ENCODE measurements at regions not wholly inside any gene's neighbourhood (a gene's known extent, or its start where the extent isn't known, plus 50 kb on each side); places are given as distances from the start of the nearest gene placed in this dataset.

- TF ChIP-seq TCF7 (CRISPR knock-in tag; IDR thresholded peaks at IDR 0.05; ENCODE audit: low read depth): no peak
- TF ChIP-seq, protein P1, sequence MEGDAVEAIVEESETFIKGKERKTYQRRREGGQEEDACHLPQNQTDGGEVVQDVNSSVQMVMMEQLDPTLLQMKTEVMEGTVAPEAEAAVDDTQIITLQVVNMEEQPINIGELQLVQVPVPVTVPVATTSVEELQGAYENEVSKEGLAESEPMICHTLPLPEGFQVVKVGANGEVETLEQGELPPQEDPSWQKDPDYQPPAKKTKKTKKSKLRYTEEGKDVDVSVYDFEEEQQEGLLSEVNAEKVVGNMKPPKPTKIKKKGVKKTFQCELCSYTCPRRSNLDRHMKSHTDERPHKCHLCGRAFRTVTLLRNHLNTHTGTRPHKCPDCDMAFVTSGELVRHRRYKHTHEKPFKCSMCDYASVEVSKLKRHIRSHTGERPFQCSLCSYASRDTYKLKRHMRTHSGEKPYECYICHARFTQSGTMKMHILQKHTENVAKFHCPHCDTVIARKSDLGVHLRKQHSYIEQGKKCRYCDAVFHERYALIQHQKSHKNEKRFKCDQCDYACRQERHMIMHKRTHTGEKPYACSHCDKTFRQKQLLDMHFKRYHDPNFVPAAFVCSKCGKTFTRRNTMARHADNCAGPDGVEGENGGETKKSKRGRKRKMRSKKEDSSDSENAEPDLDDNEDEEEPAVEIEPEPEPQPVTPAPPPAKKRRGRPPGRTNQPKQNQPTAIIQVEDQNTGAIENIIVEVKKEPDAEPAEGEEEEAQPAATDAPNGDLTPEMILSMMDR (IDR thresholded peaks at IDR 0.05): no peak
Measured at GRCh38 chr4:11605597-11605996, 176.9 kb upstream of the HS3ST1 start.
